HepG2 (cell line): ENCODE measurements at regions not wholly inside any gene's neighbourhood (a gene's known extent, or its start where the extent isn't known, plus 50 kb on each side); places are given as distances from the start of the nearest gene placed in this dataset.

Experiments
- ATAC-seq: fragments of 200-7000 bp; cut with Tn5 transposase; 3 replicates; pipeline ENCODE4 v1.9.1; 2020; ENCODE audit warnings: mild to moderate bottlenecking, moderate library complexity
- BruUV-seq: library from RNA; stranded (reverse); fragments of 400-500 nt; replicated peaks from 2 replicates; lab custom pipeline; 2021; lab: Mats Ljungman, UMichigan
- CTCF ChIA-PET: fragments of 300-600 bp; formaldehyde crosslinking; extraction: SDS; loops from one replicate; lab custom pipeline; 2021; ENCODE audit warnings: low total read pairs, inconsistent platforms, low intra/inter-chr PET ratio; lab: Yijun Ruan, JAX
- POLR2A ChIA-PET: fragments of 350-600 bp; sonication (Branson Sonifier 250); formaldehyde crosslinking; loops from one replicate; lab custom pipeline; 2020; ENCODE audit warnings: antibody characterized with exemption, inconsistent platforms; lab: Yijun Ruan, JAX
- DNase-seq: peaks from one replicate; pipeline ENCODE4 v3.0.0-alpha.2; 2015; ENCODE audit warnings: low spot score
- FAIRE-seq: peaks from 3 replicates; lab custom pipeline; 2011; peaks lifted over from hg19 to GRCh38; lab: Jason Lieb, UNC
- H2AFZ ChIP-seq: one replicate; pipeline ENCODE4 v1.6.1; 2011; ENCODE audit warnings: low read length, inconsistent platforms
- H3K27ac ChIP-seq: fragments of 300-600 bp; 3 replicates; pipeline ENCODE4 v1.8.0; 2011; ENCODE audit warnings: mixed run types, mild to moderate bottlenecking, mixed read lengths, low read length, inconsistent platforms; ENCODE audit not compliant: insufficient read depth; ENCODE audit errors: extremely low read length
- H3K27me3 ChIP-seq, 2 experiments: fragments of 200-600 bp in 1 of 2; 2 replicates in 1 of 2; 3 replicates in 1 of 2; pipeline versions ENCODE4 v1.6.0 to v1.8.0; 2011; ENCODE audit warnings: low read length in 2 of 2, mild to moderate bottlenecking in 2 of 2, moderate library complexity in 2 of 2, inconsistent platforms in 1 of 2; ENCODE audit not compliant: insufficient read depth in 2 of 2, control insufficient read depth in 1 of 2
- H3K36me3 ChIP-seq, 2 experiments: fragments of 200-600 bp in 1 of 2; replicated peaks in 1 of 2; 2 replicates in 1 of 2; 3 replicates in 1 of 2; pipeline versions ENCODE4 v1.5.1 to v1.8.0; 2011; ENCODE audit warnings: low read length in 2 of 2, inconsistent platforms in 1 of 2; ENCODE audit not compliant: insufficient read depth in 2 of 2, control insufficient read depth in 1 of 2
- H3K4me1 ChIP-seq: 2 replicates; pipeline ENCODE4 v1.5.1; 2012; ENCODE audit warnings: low read length, inconsistent platforms; ENCODE audit not compliant: insufficient read depth
- H3K4me2 ChIP-seq: 2 replicates; pipeline ENCODE4 v1.6.0; 2011; ENCODE audit warnings: low read depth, low read length, inconsistent platforms
- H3K4me3 ChIP-seq, 3 experiments: fragments of 200-600 bp in 1 of 3; sonication (generic), shearing (Covaris generic) in 1 of 3; replicated peaks in 1 of 3; 2 replicates each; pipeline ENCODE4 v1.5.1; 2011 to 2016; ENCODE audit warnings: low read length in 3 of 3, inconsistent platforms in 2 of 3, low read depth in 2 of 3, mild to moderate bottlenecking in 2 of 3, control low read depth in 1 of 3, mixed read lengths in 1 of 3; ENCODE audit not compliant: insufficient read depth in 1 of 3
- H3K79me2 ChIP-seq: one replicate; pipeline ENCODE4 v1.6.1; 2011; ENCODE audit warnings: low read length, inconsistent platforms; ENCODE audit not compliant: insufficient read depth
- H3K9ac ChIP-seq: 2 replicates; pipeline ENCODE4 v1.6.0; 2011; ENCODE audit warnings: mild to moderate bottlenecking, low read depth, low read length, inconsistent platforms; ENCODE audit not compliant: insufficient read depth
- H3K9me3 ChIP-seq: 2 replicates; pipeline ENCODE4 v1.5.1; 2012; ENCODE audit warnings: mild to moderate bottlenecking, low read length
- H4K20me1 ChIP-seq: 2 replicates; pipeline ENCODE4 v1.6.0; 2011; ENCODE audit warnings: inconsistent platforms, mild to moderate bottlenecking, low read length, moderate library complexity; ENCODE audit not compliant: insufficient read depth
- ATF7 ChIP-seq, 2 experiments: fragments of 450-650 bp in 1 of 2; sonication (generic) in 1 of 2; formaldehyde crosslinking in 1 of 2; IDR thresholded peaks; 2 replicates each; pipeline versions ENCODE4 v1.4.0 to v1.6.1; 2016 to 2020; ENCODE audit warnings: antibody characterized with exemption in 1 of 2, mild to moderate bottlenecking in 1 of 2, missing genetic modification reagents in 1 of 2
- CREB1 ChIP-seq, 2 experiments: fragments of 450-650 bp in 1 of 2; IDR thresholded peaks; 2 replicates each; pipeline ENCODE4 v1.6.1; 2016 to 2017; ENCODE audit warnings: control low read depth in 1 of 2, mild to moderate bottlenecking in 1 of 2, missing compliant biosample characterization in 1 of 2, missing genetic modification characterization in 1 of 2
- DNMT1 ChIP-seq: sonication (generic); formaldehyde crosslinking; IDR thresholded peaks from 2 replicates; pipeline ENCODE4 v1.5.1; 2020; ENCODE audit warnings: mild to moderate bottlenecking, missing genetic modification reagents
- FOXC1 ChIP-seq: sonication (generic); formaldehyde crosslinking; IDR thresholded peaks from 2 replicates; pipeline ENCODE4 v1.8.0; 2022; ENCODE audit warnings: mild to moderate bottlenecking, missing genetic modification reagents, borderline replicate concordance
- FOXK2 ChIP-seq: fragments of 450-650 bp; IDR thresholded peaks from 2 replicates; pipeline ENCODE4 v1.6.1; 2016
- HNRNPH1 ChIP-seq: fragments of 200-400 bp; formaldehyde crosslinking; optimal IDR thresholded peaks from 2 replicates; pipeline ENCODE3; 2017; ENCODE audit warnings: mild to moderate bottlenecking, low read depth, low read length
- MBNL3 ChIP-seq: fragments of 250-450 bp; sonication (Bioruptor Pico); conservative IDR thresholded peaks from 2 replicates; pipeline ENCODE4 v1.8.0; 2022; ENCODE audit warnings: mild to moderate bottlenecking, inconsistent platforms
- RARA ChIP-seq: IDR thresholded peaks from 2 replicates; pipeline ENCODE4 v1.6.1; 2016; ENCODE audit warnings: missing genetic modification reagents, missing compliant biosample characterization
- ZFP36L1 ChIP-seq: sonication (generic); formaldehyde crosslinking; IDR thresholded peaks from 2 replicates; pipeline ENCODE4 v1.8.0; 2022; ENCODE audit warnings: mild to moderate bottlenecking, missing genetic modification reagents, moderate library complexity
- ZIK1 ChIP-seq: sonication (generic); formaldehyde crosslinking; IDR thresholded peaks from 2 replicates; pipeline ENCODE4 v1.5.0; 2020; ENCODE audit warnings: mild to moderate bottlenecking, low read depth, missing genetic modification reagents, borderline replicate concordance
- ZNF7 ChIP-seq: IDR thresholded peaks from 2 replicates; pipeline ENCODE4 v1.6.1; 2016; ENCODE audit warnings: missing biosample characterization, missing genetic modification reagents
- ZNF879 ChIP-seq: sonication (generic); formaldehyde crosslinking; IDR thresholded peaks from 2 replicates; pipeline ENCODE4 v1.8.1; 2023; ENCODE audit warnings: missing genetic modification reagents
- WGBS: methylation state at CpG from one replicate; pipeline ENCODE4 v1.1.6; 2017; ENCODE audit warnings: low lambda C conversion rate; 5-methylcytosine and 5-hydroxymethylcytosine counted together
- in situ Hi-C: cut with HindIII; loops from 2 replicates; pipeline ENCODE4 v1.10.0; 2017; ENCODE audit warnings: low pct_unique_long_range_greater_than_20kb; ENCODE audit not compliant: extremely low pct_ligation_motif_present
- intact Hi-C: fragments of 100-400 bp; cut with micrococcal nuclease; formaldehyde crosslinking; loops from one replicate; pipeline ENCODE4 v1.10.0; 2022; ENCODE audit not compliant: unreplicated experiment
- TF ChIP-seq, protein P1 (sequence below): sonication (generic); formaldehyde crosslinking; IDR thresholded peaks from 2 replicates; pipeline ENCODE4 v1.5.0; 2020; ENCODE audit warnings: mild to moderate bottlenecking, low read depth, missing genetic modification reagents, borderline replicate concordance
- TF ChIP-seq, protein P2 (sequence below): sonication (generic); formaldehyde crosslinking; IDR thresholded peaks from 2 replicates; pipeline ENCODE4 v1.5.1; 2020; ENCODE audit warnings: mild to moderate bottlenecking, missing genetic modification reagents, borderline replicate concordance
- TF ChIP-seq, protein P3 (sequence below): sonication (generic); formaldehyde crosslinking; IDR thresholded peaks from 2 replicates; pipeline ENCODE4 v1.5.1; 2020; ENCODE audit warnings: mild to moderate bottlenecking, missing genetic modification reagents, borderline replicate concordance
- TF ChIP-seq, protein P4 (sequence below): sonication (generic); formaldehyde crosslinking; IDR thresholded peaks from 2 replicates; pipeline ENCODE4 v1.4.0; 2020; ENCODE audit warnings: low read depth, mild to moderate bottlenecking, missing genetic modification reagents

DNA sequence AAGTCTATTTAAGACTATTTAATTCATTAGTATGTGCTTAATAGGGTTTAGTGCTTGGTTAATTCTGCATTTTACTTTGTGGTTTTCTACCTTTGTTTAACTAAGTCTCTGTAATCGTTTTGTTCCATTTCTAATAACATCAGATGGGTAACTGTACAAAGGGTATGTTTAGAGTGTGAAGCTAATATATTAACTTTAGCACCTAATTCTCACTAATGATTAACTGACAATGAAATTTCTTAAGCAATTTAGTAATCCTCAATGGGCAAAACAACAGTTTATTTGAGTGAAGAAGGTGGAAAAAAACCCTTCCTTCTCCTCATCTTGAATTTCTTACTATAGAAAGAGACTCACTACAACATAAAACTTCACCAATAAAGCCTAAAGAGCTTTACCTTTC, 448.1 kb upstream of the MIR17HG start:
- Histone ChIP-seq H3K4me3 (no peak overlapping the region), H3K4me2 (no peak overlapping the region), H3K4me1 (no peaks in the 10 kb centered on the region), H3K9me3 (no peaks in the 10 kb centered on the region), H3K9ac (no peak overlapping the region), H2AFZ (no peak overlapping the region), H4K20me1 (no peaks in the 10 kb centered on the region), H3K27me3 (no peaks in the 10 kb centered on the region), H3K27ac (no peak overlapping the region), H3K79me2 (no peaks in the 10 kb centered on the region), H3K36me3 (no peaks in the 10 kb centered on the region)
- DNase-seq (no peak), ATAC-seq (no peak), FAIRE-seq (no peak)
- ChIA-PET POLR2A (no interaction called here), CTCF (no interaction called here)
- 0% methylated on average over 1 of the region's 1 CpG for whole genome bisulfite sequencing
- no TSS peak for BruUV-seq
- TF ChIP-seq, protein P1, sequence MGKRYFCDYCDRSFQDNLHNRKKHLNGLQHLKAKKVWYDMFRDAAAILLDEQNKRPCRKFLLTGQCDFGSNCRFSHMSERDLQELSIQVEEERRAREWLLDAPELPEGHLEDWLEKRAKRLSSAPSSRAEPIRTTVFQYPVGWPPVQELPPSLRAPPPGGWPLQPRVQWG, result no peak
- TF ChIP-seq, protein P2, sequence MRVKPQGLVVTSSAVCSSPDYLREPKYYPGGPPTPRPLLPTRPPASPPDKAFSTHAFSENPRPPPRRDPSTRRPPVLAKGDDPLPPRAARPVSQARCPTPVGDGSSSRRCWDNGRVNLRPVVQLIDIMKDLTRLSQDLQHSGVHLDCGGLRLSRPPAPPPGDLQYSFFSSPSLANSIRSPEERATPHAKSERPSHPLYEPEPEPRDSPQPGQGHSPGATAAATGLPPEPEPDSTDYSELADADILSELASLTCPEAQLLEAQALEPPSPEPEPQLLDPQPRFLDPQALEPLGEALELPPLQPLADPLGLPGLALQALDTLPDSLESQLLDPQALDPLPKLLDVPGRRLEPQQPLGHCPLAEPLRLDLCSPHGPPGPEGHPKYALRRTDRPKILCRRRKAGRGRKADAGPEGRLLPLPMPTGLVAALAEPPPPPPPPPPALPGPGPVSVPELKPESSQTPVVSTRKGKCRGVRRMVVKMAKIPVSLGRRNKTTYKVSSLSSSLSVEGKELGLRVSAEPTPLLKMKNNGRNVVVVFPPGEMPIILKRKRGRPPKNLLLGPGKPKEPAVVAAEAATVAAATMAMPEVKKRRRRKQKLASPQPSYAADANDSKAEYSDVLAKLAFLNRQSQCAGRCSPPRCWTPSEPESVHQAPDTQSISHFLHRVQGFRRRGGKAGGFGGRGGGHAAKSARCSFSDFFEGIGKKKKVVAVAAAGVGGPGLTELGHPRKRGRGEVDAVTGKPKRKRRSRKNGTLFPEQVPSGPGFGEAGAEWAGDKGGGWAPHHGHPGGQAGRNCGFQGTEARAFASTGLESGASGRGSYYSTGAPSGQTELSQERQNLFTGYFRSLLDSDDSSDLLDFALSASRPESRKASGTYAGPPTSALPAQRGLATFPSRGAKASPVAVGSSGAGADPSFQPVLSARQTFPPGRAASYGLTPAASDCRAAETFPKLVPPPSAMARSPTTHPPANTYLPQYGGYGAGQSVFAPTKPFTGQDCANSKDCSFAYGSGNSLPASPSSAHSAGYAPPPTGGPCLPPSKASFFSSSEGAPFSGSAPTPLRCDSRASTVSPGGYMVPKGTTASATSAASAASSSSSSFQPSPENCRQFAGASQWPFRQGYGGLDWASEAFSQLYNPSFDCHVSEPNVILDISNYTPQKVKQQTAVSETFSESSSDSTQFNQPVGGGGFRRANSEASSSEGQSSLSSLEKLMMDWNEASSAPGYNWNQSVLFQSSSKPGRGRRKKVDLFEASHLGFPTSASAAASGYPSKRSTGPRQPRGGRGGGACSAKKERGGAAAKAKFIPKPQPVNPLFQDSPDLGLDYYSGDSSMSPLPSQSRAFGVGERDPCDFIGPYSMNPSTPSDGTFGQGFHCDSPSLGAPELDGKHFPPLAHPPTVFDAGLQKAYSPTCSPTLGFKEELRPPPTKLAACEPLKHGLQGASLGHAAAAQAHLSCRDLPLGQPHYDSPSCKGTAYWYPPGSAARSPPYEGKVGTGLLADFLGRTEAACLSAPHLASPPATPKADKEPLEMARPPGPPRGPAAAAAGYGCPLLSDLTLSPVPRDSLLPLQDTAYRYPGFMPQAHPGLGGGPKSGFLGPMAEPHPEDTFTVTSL, result no peak
- TF ChIP-seq ZIK1 (no peak), HNRNPH1 (no peak), ZFP36L1 (CRISPR knock-in tag) (no peak), ZNF879 (no peak), FOXC1 (CRISPR knock-in tag) (no peak), FOXK2 (no peak), RARA (CRISPR knock-in tag) (no peak), ZNF7 (CRISPR knock-in tag) (no peak), MBNL3 (CRISPR knock-in tag) (no peak), CREB1 (IDR thresholded peaks at IDR 0.05) (no peak), CREB1 (CRISPR knock-in tag; IDR thresholded peaks at IDR 0.05) (no peak), DNMT1 (CRISPR knock-in tag) (no peak), ATF7 (IDR thresholded peaks at IDR 0.05) (no peak), ATF7 (CRISPR knock-in tag; IDR thresholded peaks at IDR 0.05) (no peak)
- TF ChIP-seq, protein P3, sequence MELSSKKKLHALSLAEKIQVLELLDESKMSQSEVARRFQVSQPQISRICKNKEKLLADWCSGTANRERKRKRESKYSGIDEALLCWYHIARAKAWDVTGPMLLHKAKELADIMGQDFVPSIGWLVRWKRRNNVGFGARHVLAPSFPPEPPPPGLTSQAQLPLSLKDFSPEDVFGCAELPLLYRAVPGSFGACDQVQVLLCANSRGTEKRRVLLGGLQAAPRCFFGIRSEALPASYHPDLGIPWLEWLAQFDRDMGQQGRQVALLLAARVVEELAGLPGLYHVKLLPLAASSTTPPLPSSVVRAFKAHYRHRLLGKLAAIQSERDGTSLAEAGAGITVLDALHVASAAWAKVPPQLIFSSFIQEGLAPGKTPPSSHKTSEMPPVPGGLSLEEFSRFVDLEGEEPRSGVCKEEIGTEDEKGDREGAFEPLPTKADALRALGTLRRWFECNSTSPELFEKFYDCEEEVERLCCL (CRISPR knock-in tag), result no peak
- TF ChIP-seq, protein P4, sequence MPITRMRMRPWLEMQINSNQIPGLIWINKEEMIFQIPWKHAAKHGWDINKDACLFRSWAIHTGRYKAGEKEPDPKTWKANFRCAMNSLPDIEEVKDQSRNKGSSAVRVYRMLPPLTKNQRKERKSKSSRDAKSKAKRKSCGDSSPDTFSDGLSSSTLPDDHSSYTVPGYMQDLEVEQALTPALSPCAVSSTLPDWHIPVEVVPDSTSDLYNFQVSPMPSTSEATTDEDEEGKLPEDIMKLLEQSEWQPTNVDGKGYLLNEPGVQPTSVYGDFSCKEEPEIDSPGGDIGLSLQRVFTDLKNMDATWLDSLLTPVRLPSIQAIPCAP (CRISPR knock-in tag), result no peak
- intact Hi-C loops, result no loop called here
- in situ Hi-C loops, result no loop called here
